Brain microvascular endothelial cell (primary cell): ENCODE measurements at regions not wholly inside any gene's neighbourhood (a gene's known extent, or its start where the extent isn't known, plus 50 kb on each side); places are given as distances from the start of the nearest gene placed in this dataset.
"Not testable (repeated sequence)": the region's sequence is repeated elsewhere in the genome, so short reads cannot be mapped to it uniquely, and the experiment has no call there.

Source experiments
- DNase-seq: peaks from one replicate; pipeline ENCODE4 v3.0.0-alpha.2; 2020
- H3K27ac ChIP-seq: fragments of 250-450 bp; sonication (Bioruptor Pico); 2 replicates; pipeline ENCODE4 v1.5.1; 2020; ENCODE audit warnings: mild to moderate bottlenecking, moderate library complexity
- H3K27me3 ChIP-seq: fragments of 250-450 bp; sonication (Bioruptor Pico); replicated peaks from 2 replicates; pipeline ENCODE4 v1.5.1; 2020; ENCODE audit warnings: mild to moderate bottlenecking
- H3K36me3 ChIP-seq: fragments of 250-450 bp; sonication (Bioruptor Pico); replicated peaks from 2 replicates; pipeline ENCODE4 v1.5.1; 2020; ENCODE audit warnings: mild to moderate bottlenecking
- H3K4me3 ChIP-seq: 2 replicates; pipeline ENCODE4 v1.5.1; 2011; ENCODE audit warnings: low read depth, mild to moderate bottlenecking, control low read depth, low read length, moderate library complexity
- in situ Hi-C: cut with HindIII; loops from 2 replicates; pipeline ENCODE4 v1.10.0; 2017; ENCODE audit warnings: low sequenced_read_pairs, low pct_ligation_motif_present

DNA sequence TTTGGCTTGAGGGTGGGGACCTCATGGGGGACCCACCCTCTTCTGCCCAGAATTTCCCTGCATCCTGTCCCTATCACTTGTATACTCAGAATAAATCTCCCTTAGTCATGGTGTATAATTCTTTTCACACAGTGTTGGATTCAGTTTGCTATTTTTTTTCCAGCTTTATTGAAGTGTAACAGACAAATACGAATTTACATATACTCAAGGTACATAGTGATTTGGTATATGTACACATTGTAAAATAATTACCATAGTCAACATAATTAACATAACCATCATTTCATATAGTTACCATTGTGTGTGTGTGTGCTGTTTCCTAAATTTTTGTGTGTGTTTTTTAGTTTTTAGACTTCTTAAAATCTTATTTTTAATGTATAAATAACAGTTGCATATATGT is 269.9 kb downstream of the CNTNAP3 start:
- H3K36me3 ChIP-seq, in situ Hi-C loops, H3K4me3 ChIP-seq, H3K27ac ChIP-seq, H3K27me3 ChIP-seq, DNase-seq: not testable (repeated sequence)

DNA sequence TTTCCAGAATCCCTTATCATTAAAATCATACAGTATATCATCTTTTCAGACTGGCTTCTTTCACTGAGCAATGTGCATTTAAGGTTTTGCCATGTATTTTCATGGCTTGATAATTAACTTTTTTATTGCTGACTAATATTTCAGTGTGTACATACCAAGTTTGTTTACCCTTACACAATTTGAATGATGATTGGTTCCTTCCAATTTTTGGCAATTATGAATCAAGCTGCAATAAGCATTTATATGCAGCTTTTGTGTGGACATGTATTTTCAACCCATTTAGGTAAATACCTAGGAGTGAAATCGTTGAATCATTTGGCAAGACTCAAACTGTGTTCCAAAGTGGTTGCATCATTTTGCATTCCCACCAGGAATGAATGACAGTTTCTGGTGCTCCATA is 272.8 kb downstream of the CNTNAP3 start:
- DNase-seq, H3K36me3 ChIP-seq, H3K27ac ChIP-seq, H3K4me3 ChIP-seq, H3K27me3 ChIP-seq, in situ Hi-C loops: not testable (repeated sequence)

DNA sequence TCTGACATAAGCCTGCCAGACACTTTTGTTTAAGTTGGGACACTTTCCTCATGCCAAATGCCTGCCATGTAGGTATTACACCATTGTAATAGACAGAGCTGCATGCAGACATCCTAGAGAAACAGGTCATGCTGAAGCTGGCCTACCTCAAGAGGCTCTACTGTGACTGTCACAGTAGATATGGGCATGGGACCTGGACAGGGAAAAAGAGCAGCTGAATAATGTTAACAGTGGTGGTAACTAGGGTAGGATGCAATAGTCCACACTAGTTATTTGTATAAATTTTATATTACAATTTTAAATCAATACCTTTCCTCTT is 273.2 kb downstream of the CNTNAP3 start:
- H3K27me3 ChIP-seq, H3K27ac ChIP-seq, H3K4me3 ChIP-seq, DNase-seq, in situ Hi-C loops, H3K36me3 ChIP-seq: not testable (repeated sequence)

DNA sequence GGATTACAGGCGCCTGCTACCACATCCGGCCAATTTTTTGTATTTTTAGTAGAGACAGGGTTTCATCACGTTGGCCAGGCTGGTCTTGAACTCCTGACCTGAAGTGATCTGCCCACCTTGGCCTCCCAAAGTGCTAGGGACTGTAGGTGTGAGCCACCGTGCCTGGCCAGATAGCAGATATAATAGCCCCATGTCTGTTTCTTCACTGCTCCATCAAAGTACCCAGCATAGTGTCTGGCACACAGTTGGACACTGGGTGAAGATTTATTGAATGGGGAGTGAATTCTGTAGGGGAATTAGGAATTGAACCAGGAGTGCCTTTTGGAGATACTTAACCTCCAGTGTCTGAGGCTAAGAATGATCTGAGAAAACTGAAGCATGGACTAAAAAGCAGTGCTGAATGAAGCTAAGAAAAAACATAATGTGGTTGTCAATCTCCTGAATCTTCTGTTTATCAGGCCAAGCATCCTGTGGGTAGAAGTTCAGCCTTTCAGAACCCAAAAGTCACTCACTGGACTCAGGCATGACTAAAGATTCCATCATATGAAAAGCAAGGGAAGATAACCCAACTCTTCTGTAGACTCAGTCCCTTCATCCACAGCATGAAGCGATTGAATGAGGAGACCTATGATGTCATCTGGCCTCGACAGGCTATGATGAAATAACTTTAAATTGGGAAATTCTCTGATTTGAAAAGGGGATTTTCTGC is 273.7 kb downstream of the CNTNAP3 start:
- DNase-seq, H3K36me3 ChIP-seq, H3K27me3 ChIP-seq, H3K27ac ChIP-seq, H3K4me3 ChIP-seq, in situ Hi-C loops: not testable (repeated sequence)

DNA sequence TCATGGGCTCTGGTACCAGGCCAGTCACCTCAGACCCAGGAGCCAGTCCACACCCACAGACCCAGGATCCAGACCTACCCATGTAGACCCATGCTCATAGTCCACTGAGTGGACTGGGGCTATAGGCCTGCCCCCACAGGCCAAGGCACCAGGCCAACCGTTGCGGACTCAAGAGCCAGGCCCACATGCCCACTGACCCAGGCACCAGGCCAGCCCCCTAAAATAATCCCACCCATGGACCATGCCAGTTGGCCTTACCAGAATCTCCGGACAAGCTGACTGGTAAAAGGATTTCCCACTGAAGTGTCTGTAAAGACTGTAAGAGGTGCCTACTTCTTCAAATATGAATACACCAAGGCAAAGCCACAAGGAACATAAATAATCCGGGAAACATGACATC is 278.2 kb downstream of the CNTNAP3 start:
- H3K27me3 ChIP-seq, DNase-seq, H3K36me3 ChIP-seq, H3K4me3 ChIP-seq, H3K27ac ChIP-seq, in situ Hi-C loops: not testable (repeated sequence)

DNA sequence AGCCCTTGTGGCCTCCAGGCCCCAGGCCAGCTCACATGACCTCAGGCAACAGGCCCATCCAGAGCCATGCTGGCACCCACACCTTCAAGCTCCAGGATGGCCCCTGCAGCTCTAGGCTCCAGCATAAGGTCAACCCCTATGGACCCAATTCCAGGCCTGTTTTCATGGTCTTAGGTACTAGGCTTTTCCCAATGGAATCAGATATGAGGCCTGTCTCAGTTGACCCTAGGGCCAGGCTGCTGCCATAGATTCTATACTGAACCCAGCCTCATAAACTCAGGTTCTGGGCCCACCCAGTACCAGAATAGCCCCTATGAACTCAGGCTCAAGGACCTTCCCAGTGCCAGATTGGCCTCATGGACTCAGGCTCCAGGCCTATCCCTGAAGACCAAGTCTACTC is 278.6 kb downstream of the CNTNAP3 start:
- not testable (repeated sequence) for H3K36me3 ChIP-seq, H3K27me3 ChIP-seq

DNA sequence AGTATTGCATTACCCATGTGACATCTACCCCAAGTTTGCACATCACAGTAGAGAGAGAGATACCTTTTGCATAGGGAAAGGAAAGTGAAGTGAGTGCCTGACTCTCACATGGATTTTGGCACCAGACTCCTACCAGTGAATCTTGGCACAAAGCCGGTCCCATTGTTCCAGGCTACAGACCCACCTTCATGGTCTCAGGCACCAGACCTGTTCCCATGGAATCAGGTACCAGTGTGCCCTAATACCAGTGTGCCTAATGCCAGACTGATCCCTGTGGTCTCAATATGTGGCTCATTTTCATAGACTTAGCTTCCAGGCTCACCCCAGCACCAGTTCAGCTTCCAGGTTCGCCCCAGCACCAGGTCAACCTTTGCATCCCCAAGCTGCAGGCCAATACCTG is 279.1 kb downstream of the CNTNAP3 start:
- in situ Hi-C loops, result not testable (repeated sequence)

More for the DNA sequence above, 278.6 kb downstream of the CNTNAP3 start:
- DNase-seq, in situ Hi-C loops, H3K27ac ChIP-seq, H3K4me3 ChIP-seq: not testable (repeated sequence)

DNA sequence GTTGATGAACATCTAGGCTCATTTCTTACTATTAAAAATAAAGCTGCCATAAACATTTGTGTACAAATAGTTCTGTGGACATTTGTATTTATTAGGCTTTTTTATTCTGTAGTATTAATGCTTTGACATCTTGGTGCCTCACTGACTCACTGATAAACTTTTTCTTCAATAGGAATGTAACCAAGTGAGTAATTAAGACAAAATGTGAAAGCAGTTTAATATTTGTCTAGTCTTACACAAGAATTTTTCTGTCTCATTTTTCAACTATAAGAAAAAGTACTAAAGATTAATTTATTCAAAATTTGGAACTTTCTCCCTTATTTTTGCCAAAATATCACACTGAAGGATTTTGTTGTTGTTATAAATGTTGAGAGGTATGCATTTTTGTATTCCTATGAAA is 282.2 kb downstream of the CNTNAP3 start:
- H3K27me3 ChIP-seq, H3K36me3 ChIP-seq, H3K4me3 ChIP-seq, DNase-seq, in situ Hi-C loops, H3K27ac ChIP-seq: not testable (repeated sequence)

More for the DNA sequence above, 279.1 kb downstream of the CNTNAP3 start:
- not testable (repeated sequence) for H3K4me3 ChIP-seq, H3K36me3 ChIP-seq, H3K27ac ChIP-seq, H3K27me3 ChIP-seq, DNase-seq

DNA sequence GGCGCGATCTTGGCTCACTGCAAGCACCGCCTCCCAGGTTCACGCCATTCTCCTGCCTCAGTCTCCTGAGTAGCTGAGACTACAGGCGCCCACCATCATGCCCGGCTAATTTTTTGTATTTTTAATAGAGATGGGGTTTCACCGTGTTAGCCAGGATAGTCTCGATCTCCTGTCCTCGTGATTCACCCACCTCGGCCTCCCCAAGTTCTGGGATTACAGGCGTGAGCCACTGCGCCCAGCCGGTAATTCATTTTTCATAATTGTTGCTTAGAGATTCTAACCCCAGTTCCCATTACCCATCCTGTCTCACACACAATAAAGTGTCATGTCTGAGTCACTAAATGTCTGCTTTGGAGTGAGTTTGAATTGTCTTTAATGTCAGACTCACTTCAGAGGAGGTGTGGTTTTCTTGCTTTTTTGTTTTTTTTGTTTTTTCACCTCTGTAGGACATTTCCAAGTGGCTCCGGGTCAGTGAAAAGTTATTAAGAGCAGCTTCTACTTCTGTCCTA is 281.2 kb upstream of the FAM240B start:
- H3K27me3 ChIP-seq, in situ Hi-C loops, H3K4me3 ChIP-seq, H3K36me3 ChIP-seq, H3K27ac ChIP-seq: not testable (repeated sequence)
- DNase-seq, result peak; percentile 11

DNA sequence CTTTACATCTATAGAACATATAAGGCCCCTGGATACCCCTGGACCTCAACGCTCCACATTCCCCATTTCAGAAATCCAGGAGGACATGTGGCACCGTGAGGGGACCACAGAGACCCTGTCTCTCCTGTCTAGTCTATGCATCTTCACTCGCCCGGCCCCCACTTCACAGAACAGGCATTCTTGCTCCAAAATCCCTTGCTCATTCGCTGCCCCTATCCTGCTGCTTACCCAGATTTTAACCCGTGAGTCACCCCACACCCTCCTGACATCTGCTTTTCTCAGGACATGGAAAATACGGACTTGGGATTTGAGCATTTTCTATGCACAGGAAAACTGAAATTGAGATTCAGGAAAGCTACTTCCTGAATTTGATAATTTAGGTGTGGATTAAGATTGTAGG is 279.3 kb upstream of the FAM240B start:
- in situ Hi-C loops, DNase-seq, H3K27ac ChIP-seq, H3K36me3 ChIP-seq, H3K27me3 ChIP-seq, H3K4me3 ChIP-seq: not testable (repeated sequence)

DNA sequence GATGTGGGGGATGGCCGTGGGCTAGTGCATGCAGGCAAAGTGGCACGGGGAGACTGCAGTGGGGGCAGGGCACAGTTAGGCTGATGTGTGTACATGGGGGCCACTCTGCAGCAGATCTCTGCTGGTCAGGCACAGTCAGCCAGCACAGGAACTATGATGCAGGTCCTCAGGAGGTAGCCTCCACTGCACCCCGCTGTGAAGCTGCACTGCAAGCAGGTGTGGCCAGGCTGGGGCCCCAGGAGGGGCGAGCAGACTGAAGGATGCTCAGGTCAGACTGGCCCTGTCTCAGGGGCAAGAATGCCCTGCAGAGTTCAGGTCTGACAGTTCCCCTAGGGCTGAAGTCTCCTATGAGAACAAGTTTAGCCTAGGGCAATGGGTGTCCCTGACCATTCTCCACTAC is 273.8 kb upstream of the FAM240B start:
- H3K27me3 ChIP-seq, H3K36me3 ChIP-seq, H3K4me3 ChIP-seq, H3K27ac ChIP-seq, in situ Hi-C loops, DNase-seq: not testable (repeated sequence)

DNA sequence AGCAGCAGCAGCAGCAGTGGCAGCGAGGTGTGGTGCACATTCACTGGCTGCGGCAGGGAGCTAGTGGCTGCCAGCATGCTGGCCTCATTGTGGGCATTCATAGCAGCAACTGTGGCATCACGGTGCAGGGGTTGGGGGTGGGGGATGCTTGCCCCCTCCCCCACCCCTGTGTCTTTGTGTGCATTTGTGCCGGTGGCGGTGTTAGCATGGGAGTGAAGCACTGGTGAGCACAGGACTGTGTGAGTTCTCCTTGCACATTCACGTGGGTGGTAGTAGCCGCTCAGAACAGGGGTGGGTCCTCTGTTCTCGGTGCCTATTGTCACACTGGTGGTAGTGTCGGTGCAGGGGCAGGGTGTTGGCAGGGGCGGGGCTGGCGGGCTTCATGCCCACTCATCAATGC is 273.2 kb upstream of the FAM240B start:
- H3K27me3 ChIP-seq, H3K27ac ChIP-seq, H3K4me3 ChIP-seq, in situ Hi-C loops, H3K36me3 ChIP-seq, DNase-seq: not testable (repeated sequence)

DNA sequence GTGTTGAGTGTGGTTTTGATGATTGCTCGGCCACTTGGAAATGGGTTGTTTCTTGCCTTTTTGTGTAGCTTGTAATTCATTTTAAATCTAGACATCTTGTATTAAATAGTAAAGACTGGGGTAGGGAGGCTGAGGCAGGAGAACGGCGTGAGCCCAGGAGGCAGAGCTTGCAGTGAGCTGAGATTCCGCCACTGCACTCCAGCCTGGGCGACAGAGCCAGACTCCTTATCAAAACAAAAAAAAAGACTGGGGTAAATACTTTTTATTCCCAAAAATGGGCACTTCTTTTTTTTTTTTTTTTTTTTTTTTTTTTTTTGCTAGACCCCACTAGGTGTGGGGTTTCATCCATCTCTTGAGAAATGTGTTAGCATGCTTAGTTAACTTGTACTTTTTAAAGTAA is 258.8 kb upstream of the FAM240B start:
- DNase-seq, in situ Hi-C loops, H3K36me3 ChIP-seq, H3K27me3 ChIP-seq, H3K27ac ChIP-seq, H3K4me3 ChIP-seq: not testable (repeated sequence)

DNA sequence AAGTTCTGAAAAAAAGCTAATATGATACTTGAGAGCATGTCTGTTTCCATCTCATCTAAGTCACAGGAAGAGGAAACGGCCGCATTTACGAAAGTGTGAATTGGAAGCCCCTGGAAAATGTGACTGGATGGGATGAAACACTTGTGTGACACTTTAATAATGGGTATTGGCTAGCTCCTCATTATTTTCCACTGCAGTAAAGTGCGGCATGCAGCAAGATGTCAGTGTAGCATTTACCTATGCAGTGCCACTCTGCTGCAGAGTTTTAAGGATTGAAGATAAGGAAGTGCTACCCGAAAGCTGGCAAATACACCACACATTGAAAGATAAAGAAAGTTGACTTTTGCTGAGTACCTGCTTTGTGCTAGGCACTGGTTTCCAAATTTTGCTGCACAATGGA is 249.5 kb upstream of the FAM240B start:
- H3K27ac ChIP-seq, H3K4me3 ChIP-seq, in situ Hi-C loops, H3K36me3 ChIP-seq, DNase-seq, H3K27me3 ChIP-seq: not testable (repeated sequence)

DNA sequence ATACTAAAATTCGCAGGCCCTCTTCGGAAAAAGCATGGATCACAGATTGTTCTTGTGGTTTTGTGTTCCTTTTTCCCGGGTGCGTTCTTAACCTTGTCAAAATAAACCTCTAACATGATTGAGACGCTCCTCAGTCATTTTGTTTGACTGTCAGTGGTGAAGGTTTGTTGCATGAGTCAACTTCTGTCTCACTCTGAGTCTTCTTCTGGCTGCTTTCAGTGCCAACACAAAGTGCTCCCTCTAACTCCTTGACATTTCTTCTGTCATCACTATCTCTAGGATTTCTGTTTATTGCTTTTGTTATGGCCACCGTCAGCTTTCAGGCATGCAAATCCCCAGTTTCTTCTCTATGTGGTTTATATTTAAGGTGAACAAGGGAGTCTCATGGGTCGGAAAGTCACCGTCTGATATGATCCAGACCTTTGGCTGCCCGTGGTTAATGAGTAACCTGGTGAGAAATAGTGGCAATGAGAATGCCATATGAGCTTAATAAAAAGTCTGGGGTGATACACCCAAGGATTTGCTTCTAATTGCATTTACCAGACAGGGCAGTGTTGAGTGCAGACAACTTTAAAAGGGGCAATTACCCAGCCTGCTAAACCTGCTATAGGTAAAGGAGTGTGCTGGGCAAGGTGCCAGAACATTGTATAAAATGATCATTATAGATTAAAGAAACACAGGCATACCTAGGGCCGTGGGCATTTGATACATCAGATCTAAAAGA is 248.9 kb upstream of the FAM240B start:
- H3K36me3 ChIP-seq, H3K4me3 ChIP-seq, H3K27me3 ChIP-seq, DNase-seq, in situ Hi-C loops, H3K27ac ChIP-seq: not testable (repeated sequence)
